SH-SY5Y (cell line): ENCODE measurements at regions not wholly inside any gene's neighbourhood (a gene's known extent, or its start where the extent isn't known, plus 50 kb on each side); places are given as distances from the start of the nearest gene placed in this dataset.

Experiments
- GATA2 ChIP-seq: IDR thresholded peaks from 2 replicates; pipeline ENCODE4 v1.6.1; 2011; ENCODE audit warnings: mild to moderate bottlenecking, low read depth, low read length
- GATA3 ChIP-seq: IDR thresholded peaks from 2 replicates; pipeline ENCODE4 v1.6.1; 2011; ENCODE audit warnings: low read depth, mild to moderate bottlenecking, low read length, moderate library complexity

- TF ChIP-seq GATA2 = no peak
- TF ChIP-seq GATA3 = no peak
Observed at GRCh38 chr4:80142394-80143306, 54.7 kb upstream of the PRDM8 start.
